Ishikawa (cell line): ENCODE measurements at regions not wholly inside any gene's neighbourhood (a gene's known extent, or its start where the extent isn't known, plus 50 kb on each side); places are given as distances from the start of the nearest gene placed in this dataset.

Experiments used
- CEBPB ChIP-seq: IDR thresholded peaks from 2 replicates; pipeline ENCODE4 v1.6.1; 2012
- CREB1 ChIP-seq: IDR thresholded peaks from 2 replicates; pipeline ENCODE4 v1.6.1; 2012; ENCODE audit warnings: low read depth
- EGR1 ChIP-seq: IDR thresholded peaks from 2 replicates; pipeline ENCODE4 v1.6.1; 2012
- EP300 ChIP-seq: IDR thresholded peaks from 2 replicates; pipeline ENCODE4 v1.6.1; 2012; ENCODE audit warnings: borderline replicate concordance
- FOXM1 ChIP-seq: IDR thresholded peaks from 2 replicates; pipeline ENCODE4 v1.6.1; 2012; ENCODE audit warnings: low read depth, borderline replicate concordance
- NFIC ChIP-seq: IDR thresholded peaks from 2 replicates; pipeline ENCODE4 v1.6.1; 2012
- RAD21 ChIP-seq: IDR thresholded peaks from 2 replicates; pipeline ENCODE4 v1.6.1; 2012; ENCODE audit warnings: low read depth
- TAF1 ChIP-seq: IDR thresholded peaks from 2 replicates; pipeline ENCODE4 v1.6.1; 2012; ENCODE audit warnings: low read depth, mild to moderate bottlenecking
- TEAD4 ChIP-seq: IDR thresholded peaks from 2 replicates; pipeline ENCODE4 v1.6.1; 2012
- YY1 ChIP-seq: IDR thresholded peaks from 2 replicates; pipeline ENCODE4 v1.6.1; 2012; ENCODE audit warnings: low read depth
- ZBTB7A ChIP-seq: IDR thresholded peaks from 2 replicates; pipeline ENCODE4 v1.6.1; 2012; ENCODE audit warnings: low read depth
- TF ChIP-seq, protein P1 (sequence below): IDR thresholded peaks from 2 replicates; pipeline ENCODE4 v1.6.1; 2012
- TF ChIP-seq, protein P2 (sequence below): IDR thresholded peaks from 2 replicates; pipeline ENCODE4 v1.6.1; 2012
- TF ChIP-seq, protein P3 (sequence below): IDR thresholded peaks from 2 replicates; pipeline ENCODE4 v1.6.1; 2012; ENCODE audit warnings: low read depth, mild to moderate bottlenecking

DNA sequence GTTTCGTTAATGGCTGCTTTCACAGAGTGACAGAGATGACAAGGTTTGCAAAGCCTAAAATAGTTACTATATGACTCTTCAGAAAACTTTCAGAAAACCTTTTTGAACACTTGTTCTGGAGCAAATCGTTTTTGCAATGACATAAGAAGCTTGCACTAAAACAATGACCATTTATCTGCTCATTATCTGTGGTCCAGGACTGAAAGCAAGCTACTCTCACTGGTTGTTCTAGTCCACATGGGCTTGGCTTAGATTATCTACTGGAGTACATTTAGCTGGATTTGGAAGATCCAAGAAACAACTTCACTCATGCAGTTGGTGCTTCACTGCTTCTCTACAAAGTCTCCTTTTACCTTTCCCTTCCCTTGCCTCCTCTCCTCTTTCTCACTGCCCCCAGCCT, 1836.4 kb upstream of the AGA start:
- TF ChIP-seq, protein P1, sequence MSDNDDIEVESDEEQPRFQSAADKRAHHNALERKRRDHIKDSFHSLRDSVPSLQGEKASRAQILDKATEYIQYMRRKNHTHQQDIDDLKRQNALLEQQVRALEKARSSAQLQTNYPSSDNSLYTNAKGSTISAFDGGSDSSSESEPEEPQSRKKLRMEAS: no peak
- TF ChIP-seq, protein P2, sequence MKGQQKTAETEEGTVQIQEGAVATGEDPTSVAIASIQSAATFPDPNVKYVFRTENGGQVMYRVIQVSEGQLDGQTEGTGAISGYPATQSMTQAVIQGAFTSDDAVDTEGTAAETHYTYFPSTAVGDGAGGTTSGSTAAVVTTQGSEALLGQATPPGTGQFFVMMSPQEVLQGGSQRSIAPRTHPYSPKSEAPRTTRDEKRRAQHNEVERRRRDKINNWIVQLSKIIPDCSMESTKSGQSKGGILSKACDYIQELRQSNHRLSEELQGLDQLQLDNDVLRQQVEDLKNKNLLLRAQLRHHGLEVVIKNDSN: no peak
- TF ChIP-seq EP300 (no peak), RAD21 (no peak), ZBTB7A (no peak), TEAD4 (no peak), EGR1 (no peak), YY1 (no peak), CEBPB (no peak), TAF1 (no peak), FOXM1 (no peak), CREB1 (no peak), NFIC (no peak)
- TF ChIP-seq, protein P3, sequence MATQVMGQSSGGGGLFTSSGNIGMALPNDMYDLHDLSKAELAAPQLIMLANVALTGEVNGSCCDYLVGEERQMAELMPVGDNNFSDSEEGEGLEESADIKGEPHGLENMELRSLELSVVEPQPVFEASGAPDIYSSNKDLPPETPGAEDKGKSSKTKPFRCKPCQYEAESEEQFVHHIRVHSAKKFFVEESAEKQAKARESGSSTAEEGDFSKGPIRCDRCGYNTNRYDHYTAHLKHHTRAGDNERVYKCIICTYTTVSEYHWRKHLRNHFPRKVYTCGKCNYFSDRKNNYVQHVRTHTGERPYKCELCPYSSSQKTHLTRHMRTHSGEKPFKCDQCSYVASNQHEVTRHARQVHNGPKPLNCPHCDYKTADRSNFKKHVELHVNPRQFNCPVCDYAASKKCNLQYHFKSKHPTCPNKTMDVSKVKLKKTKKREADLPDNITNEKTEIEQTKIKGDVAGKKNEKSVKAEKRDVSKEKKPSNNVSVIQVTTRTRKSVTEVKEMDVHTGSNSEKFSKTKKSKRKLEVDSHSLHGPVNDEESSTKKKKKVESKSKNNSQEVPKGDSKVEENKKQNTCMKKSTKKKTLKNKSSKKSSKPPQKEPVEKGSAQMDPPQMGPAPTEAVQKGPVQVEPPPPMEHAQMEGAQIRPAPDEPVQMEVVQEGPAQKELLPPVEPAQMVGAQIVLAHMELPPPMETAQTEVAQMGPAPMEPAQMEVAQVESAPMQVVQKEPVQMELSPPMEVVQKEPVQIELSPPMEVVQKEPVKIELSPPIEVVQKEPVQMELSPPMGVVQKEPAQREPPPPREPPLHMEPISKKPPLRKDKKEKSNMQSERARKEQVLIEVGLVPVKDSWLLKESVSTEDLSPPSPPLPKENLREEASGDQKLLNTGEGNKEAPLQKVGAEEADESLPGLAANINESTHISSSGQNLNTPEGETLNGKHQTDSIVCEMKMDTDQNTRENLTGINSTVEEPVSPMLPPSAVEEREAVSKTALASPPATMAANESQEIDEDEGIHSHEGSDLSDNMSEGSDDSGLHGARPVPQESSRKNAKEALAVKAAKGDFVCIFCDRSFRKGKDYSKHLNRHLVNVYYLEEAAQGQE: no peak
